Stimulated activated naive CD8-positive, alpha-beta T cell treated with anti-CD3 and anti-CD28 coated beads, Interleukin-15, Interleukin-2, amounts not matched to agents 100 ng/mL and 50 ng/mL, for 24 hours (primary cell): ENCODE measurements at regions not wholly inside any gene's neighbourhood (a gene's known extent, or its start where the extent isn't known, plus 50 kb on each side); places are given as distances from the start of the nearest gene placed in this dataset.
"Not testable (repeated sequence)": the region's sequence is repeated elsewhere in the genome, so short reads cannot be mapped to it uniquely, and the experiment has no call there.

Experiments
- H3K27ac Mint-ChIP-seq: one replicate; pipeline ENCODE4 v1.8.0; 2021; ENCODE audit warnings: mild to moderate bottlenecking, mixed read lengths
- H3K27me3 Mint-ChIP-seq: one replicate; pipeline ENCODE4 v1.8.0; 2021; ENCODE audit warnings: mixed read lengths
- H3K36me3 Mint-ChIP-seq: one replicate; pipeline ENCODE4 v1.8.0; 2021; ENCODE audit warnings: low read depth, mixed read lengths
- H3K4me1 Mint-ChIP-seq: one replicate; pipeline ENCODE4 v1.8.0; 2021; ENCODE audit warnings: low read depth, mixed read lengths
- H3K4me3 Mint-ChIP-seq: one replicate; pipeline ENCODE4 v1.8.0; 2021; ENCODE audit warnings: mild to moderate bottlenecking, mixed read lengths
- H3K9me3 Mint-ChIP-seq: one replicate; pipeline ENCODE4 v1.8.0; 2021; ENCODE audit warnings: mixed read lengths

DNA sequence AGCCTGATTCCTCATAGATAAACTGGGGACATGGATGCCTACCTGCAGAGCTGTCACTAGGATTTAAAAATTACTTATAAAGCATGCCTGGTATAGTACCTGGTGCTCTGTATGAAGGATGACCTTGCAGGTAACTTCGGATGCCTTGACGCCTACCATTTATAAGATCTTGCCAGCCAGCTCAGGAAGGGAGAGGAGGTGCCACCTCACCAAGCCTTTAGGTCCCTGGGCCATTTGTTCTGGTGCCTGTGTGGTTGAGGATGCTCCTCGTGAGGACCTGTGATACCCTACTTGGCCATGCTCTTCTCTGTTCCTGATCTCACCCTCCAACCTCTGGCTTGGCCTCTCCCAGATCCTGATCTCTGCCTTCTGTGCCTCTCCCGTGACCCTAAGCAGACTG, 85.2 kb downstream of the FDX1 start:
- Mint-ChIP-seq H3K36me3 (no peaks in the 10 kb centered on the region), H3K27ac (no peak overlapping the region), H3K9me3 (peaks cover 6% of the 10 kb centered on the region), H3K4me1 (no peaks in the 10 kb centered on the region), H3K27me3 (no peaks in the 10 kb centered on the region), H3K4me3 (no peak overlapping the region)

DNA sequence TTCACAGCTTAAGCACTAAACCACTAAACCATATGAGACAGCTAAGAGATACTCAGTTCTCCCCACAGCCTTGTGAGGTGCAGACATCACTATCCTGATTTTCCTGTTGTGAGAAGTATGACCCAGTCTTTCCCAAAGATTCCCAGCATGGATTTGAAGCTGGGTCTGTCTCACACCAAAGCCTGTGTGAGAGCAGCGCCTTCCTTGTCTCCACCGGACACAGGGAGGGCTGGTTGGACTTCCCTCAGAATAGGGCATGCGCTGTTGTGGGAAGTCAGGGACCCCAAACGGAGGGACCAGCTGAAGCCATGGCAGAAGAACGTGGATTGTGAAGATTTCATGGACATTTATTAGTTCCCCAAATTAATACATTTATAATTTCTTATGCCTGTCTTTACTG, 87.6 kb downstream of the FDX1 start:
- not testable (repeated sequence) for H3K27ac Mint-ChIP-seq, H3K36me3 Mint-ChIP-seq, H3K27me3 Mint-ChIP-seq, H3K4me3 Mint-ChIP-seq, H3K9me3 Mint-ChIP-seq, H3K4me1 Mint-ChIP-seq

DNA sequence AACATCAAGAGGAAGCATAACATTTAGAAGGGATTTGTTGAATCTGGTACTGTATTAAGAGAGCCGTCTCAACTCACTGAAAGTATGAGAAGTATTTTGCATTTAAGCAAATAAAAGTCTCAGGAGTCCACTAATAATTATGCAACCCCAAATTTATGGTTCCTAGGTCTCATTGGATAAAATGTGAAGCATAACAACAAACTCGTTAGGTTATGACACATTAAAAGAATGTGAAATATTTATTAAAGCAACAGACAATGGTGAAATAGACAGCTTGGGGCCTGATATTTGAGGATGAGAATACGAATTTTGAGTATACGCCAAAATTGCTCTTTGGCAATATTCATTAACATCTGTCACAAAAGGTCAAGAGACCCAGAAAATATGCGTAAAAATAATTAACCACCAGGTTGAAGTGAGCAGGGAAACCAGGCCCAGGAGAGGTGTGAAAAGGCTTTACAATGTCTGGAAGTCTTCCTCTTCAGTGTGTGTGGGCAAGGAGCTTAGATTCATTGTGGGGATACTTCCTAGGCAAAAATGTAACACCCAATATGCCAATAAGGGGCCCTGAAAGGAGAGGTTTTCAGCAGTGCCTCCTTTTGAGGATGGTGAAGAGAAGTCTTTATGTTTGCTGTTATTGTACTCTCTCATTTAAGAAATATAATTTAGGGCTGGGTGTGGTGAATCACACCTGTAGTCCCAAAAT, 89.2 kb downstream of the FDX1 start:
- Mint-ChIP-seq H3K27me3 (no peaks in the 10 kb centered on the region), H3K4me3 (no peak overlapping the region), H3K4me1 (peaks cover 8% of the 10 kb centered on the region), H3K9me3 (peaks cover 6% of the 10 kb centered on the region), H3K27ac (no peak overlapping the region), H3K36me3 (no peaks in the 10 kb centered on the region)

DNA sequence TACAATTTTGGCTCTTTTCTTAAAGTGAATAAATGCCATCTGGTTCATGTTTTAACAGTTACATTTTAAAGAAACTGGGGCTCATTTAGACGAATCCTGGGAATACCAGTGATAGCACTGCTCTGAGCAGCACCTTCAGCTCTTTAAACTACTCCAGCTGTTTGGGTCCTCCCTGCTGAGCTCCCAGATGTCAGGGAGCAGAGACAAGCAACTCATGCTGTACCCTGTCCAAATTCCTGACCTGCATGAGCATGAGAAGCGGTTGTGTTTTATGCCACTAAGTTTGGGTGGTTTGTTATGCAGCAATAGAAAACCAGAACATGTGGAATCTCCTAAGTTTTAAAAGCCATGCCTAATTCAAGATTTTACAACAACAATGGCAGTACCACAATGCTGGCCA, 90.0 kb downstream of the FDX1 start:
- Mint-ChIP-seq H3K9me3 (peaks cover 6% of the 10 kb centered on the region), H3K27ac (no peak overlapping the region), H3K27me3 (no peaks in the 10 kb centered on the region), H3K4me1 (peaks cover 8% of the 10 kb centered on the region), H3K36me3 (no peaks in the 10 kb centered on the region), H3K4me3 (no peak overlapping the region)

DNA sequence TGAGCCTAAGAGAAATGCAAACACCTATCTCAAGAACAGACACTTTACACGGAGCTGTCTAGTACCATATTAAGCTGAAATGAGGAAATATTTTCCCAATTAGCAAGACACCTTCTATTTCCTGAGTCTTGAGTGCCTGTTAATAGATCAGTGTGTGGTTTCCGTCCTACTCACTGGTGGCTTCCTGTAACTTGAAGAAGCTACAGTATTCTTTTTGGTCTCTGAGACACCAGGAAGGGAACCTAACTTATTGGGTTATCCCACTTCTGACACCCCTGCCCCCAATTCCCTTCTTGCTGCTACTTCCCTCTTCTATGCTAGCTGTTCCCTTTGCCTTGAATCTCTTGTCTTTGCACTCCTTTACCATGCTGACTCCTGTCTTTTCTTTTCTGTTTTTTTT, 92.7 kb downstream of the FDX1 start:
- no peak overlapping the region for H3K4me3 Mint-ChIP-seq
- H3K4me1 Mint-ChIP-seq = peaks cover 13% of the 10 kb centered on the region
- H3K36me3 Mint-ChIP-seq = no peaks in the 10 kb centered on the region
- no peaks in the 10 kb centered on the region for H3K27me3 Mint-ChIP-seq
- peak overlapping the region; percentile 39 for H3K27ac Mint-ChIP-seq
- peaks cover 6% of the 10 kb centered on the region for H3K9me3 Mint-ChIP-seq

DNA sequence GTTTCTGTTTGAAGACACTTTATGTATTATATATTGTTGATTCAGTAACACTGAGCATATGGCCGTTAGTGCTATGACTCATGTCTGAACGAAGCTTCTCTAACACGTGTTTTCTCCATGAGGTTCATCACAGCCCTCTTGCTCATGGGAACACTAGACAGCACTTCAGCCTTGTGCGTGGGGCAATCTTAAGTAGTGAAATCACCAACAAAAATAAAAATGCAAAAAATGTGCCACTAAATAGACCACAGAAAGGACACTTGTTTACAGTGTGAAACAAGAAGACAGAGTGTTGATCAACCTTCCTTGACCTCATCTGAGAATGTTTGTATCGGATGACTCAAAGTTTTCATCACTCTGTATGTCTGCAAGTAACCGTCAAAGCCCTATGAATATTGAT, 94.5 kb downstream of the FDX1 start:
- Mint-ChIP-seq H3K27me3 (no peaks in the 10 kb centered on the region), H3K4me3 (no peak overlapping the region), H3K36me3 (no peaks in the 10 kb centered on the region), H3K4me1 (peaks cover 13% of the 10 kb centered on the region), H3K27ac (no peak overlapping the region), H3K9me3 (peaks cover 8% of the 10 kb centered on the region)

DNA sequence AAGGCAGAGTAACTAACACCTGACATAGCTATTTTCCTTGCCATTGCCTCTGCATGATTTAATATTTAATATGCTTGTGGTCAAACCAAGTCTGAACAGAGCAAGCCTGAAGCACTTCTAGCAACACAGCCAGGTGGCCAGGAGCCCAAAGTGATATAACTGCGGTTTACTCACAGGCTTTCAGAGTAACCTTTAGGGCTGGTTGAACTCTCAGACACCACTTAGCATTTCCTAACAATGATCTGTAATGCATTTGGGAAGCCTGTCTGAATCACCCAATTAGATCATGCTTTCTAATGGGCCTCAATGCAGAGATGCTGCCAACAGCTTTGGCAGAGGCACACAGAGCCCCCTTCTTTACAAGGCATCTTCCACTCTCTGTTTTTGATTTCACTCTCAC, 96.1 kb downstream of the FDX1 start:
- Mint-ChIP-seq H3K4me3 (no peak overlapping the region), H3K4me1 (peaks cover 13% of the 10 kb centered on the region), H3K27ac (no peak overlapping the region), H3K36me3 (no peaks in the 10 kb centered on the region), H3K9me3 (peaks cover 8% of the 10 kb centered on the region), H3K27me3 (no peaks in the 10 kb centered on the region)

DNA sequence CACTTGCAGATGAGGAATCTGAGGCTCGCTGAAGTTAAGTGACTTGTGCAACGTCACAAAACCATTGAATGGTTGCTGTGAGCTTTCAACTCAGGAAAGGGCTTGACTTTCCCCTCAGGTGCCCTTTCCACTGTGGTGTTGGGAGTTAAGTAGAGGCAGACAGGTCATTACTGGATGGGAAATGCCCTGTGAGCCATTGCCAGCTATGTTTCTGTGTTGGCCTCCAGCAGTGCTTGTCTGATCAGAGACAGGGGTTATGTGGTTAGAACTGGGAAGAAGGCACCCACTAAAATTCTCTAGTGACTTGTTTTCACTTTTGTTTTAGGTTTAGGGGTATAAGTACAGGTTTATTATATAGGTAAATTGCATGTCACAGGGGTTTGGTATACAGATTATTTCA, 96.6 kb downstream of the FDX1 start:
- Mint-ChIP-seq H3K4me3 (no peak overlapping the region), H3K27me3 (no peaks in the 10 kb centered on the region), H3K9me3 (peaks cover 8% of the 10 kb centered on the region)

More for the DNA sequence above, 96.6 kb downstream of the FDX1 start:
- Mint-ChIP-seq H3K4me1 (peaks cover 13% of the 10 kb centered on the region), H3K36me3 (no peaks in the 10 kb centered on the region), H3K27ac (no peak overlapping the region)
